ENCODE measurements at regions not wholly inside any gene's neighbourhood (a gene's known extent, or its start where the extent isn't known, plus 50 kb on each side); places are given as distances from the start of the nearest gene placed in this dataset.

DNA sequence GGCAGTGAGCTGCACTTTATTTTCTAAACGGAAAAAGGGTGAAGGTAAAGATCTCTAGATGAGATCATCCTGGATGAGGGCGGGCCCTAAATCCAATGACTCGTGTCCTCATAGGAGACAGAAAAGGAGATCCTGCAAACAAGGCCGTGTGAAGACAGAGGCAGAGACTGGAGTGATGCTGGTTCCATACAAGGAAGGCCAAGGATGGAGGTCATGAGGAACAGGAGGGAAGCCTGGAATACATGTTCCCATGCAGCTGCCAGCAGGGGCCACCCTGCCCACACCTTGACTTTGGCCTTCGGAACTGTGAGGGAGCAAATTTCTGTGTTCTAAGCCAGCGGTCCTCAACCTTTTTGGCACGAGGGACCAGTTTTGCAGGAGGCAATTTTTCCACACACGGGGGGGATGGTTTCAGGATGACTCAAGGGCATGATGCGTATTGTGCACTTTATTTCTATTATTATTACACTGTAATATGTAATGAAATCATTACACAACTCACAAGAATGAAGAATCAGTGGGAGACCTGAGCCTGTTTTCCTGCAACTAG lies 94.3 kb downstream of the PSMG1 start:
- 78% methylated on average over 8 of the region's 9 CpGs for WGBS
- Histone ChIP-seq H3K4me1 (ENCODE audit: insufficient read depth, low read length) (no peaks in the 10 kb centered on the region), H3K27me3 (ENCODE audit: insufficient read depth, low read length) (no peaks in the 10 kb centered on the region), H3K27ac (ENCODE audit: low read depth, low read length) (no peak overlapping the region), H3K9ac (ENCODE audit: low read depth, low read length) (no peak overlapping the region), H3K4me3 (ENCODE audit: low read length) (no peak overlapping the region), H3K9me3 (ENCODE audit: insufficient read depth, low read depth, low read length) (no peaks in the 10 kb centered on the region), H3K36me3 (ENCODE audit: insufficient read depth, low read length) (no peaks in the 10 kb centered on the region)

GRCh38 chr21:39088031-39088370 lies 95.2 kb downstream of the PSMG1 start:
- no peaks in the 10 kb centered on the region for H3K4me1 ChIP-seq (ENCODE audit: insufficient read depth, low read length)
- no peak overlapping the region for H3K4me3 ChIP-seq (ENCODE audit: low read length)
- no peaks in the 10 kb centered on the region for H3K9me3 ChIP-seq (ENCODE audit: insufficient read depth, low read depth, low read length)
- H3K9ac ChIP-seq (ENCODE audit: low read depth, low read length): no peak overlapping the region
- no peak overlapping the region for H3K27ac ChIP-seq (ENCODE audit: low read depth, low read length)
- 92% methylated on average over 6 of the region's 6 CpGs for WGBS
- no peaks in the 10 kb centered on the region for H3K36me3 ChIP-seq (ENCODE audit: insufficient read depth, low read length)
- no peaks in the 10 kb centered on the region for H3K27me3 ChIP-seq (ENCODE audit: insufficient read depth, low read length)

DNA sequence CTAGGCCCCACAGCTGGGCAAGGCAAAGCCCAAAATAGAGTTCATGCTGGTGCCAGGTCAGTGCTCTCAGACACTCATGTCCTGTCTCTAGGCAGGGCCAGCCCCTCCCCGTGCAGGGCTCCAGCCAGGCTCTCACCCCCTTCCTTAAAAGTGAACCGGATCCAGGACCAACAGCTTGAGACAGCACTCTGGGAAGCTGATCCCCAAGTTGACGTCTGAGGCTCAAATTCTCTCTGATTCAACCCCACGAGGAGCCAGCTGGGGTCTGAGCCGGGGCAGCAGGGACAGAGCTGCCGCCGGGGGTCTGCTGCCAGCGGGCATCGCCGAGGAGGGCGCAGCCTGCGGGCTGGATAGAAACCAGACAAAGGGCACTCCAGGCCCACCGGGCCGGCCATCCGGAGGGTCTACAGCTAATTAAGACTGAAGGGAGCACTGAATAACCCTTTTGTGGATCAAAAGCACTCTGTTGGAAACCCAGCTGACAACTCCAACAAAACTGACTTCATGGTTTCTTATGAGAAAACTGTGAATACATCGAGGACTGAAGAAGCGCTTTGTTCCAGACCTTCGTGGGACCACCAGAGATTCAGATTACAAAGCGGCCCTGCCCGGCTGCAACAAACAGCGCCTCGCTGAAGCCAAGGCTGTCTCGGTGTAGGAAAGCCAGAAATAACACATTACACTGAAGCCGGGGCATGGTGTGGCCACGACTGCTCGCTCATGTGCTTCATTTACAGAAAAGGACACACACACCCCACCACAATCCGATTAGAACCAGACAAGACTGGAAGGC lies 95.8 kb downstream of the PSMG1 start:
- Histone ChIP-seq H3K27ac (ENCODE audit: low read depth, low read length) (no peak overlapping the region), H3K9me3 (ENCODE audit: insufficient read depth, low read depth, low read length) (no peaks in the 10 kb centered on the region), H3K4me3 (ENCODE audit: low read length) (no peak overlapping the region), H3K27me3 (ENCODE audit: insufficient read depth, low read length) (no peaks in the 10 kb centered on the region), H3K4me1 (ENCODE audit: insufficient read depth, low read length) (no peaks in the 10 kb centered on the region; the same call in 1 of the 2 replicates), H3K36me3 (ENCODE audit: insufficient read depth, low read length) (no peaks in the 10 kb centered on the region), H3K9ac (ENCODE audit: low read depth, low read length) (no peak overlapping the region)
- WGBS: 92% methylated on average over 27 of the region's 27 CpGs

- no peaks in the 10 kb centered on the region for H3K36me3 ChIP-seq (ENCODE audit: insufficient read depth, low read length)
- no peak overlapping the region for H3K4me3 ChIP-seq (ENCODE audit: low read length)
- H3K4me1 ChIP-seq (ENCODE audit: insufficient read depth, low read length): no peaks in the 10 kb centered on the region; the same call in 1 of the 2 replicates
- H3K27ac ChIP-seq (ENCODE audit: low read depth, low read length): no peak overlapping the region
- WGBS: 95% methylated on average over 8 of the region's 8 CpGs
- no peak overlapping the region for H3K9ac ChIP-seq (ENCODE audit: low read depth, low read length)
- H3K27me3 ChIP-seq (ENCODE audit: insufficient read depth, low read length): no peaks in the 10 kb centered on the region
- no peaks in the 10 kb centered on the region for H3K9me3 ChIP-seq (ENCODE audit: insufficient read depth, low read depth, low read length)
Observed at GRCh38 chr21:39086547-39086946, 96.7 kb downstream of the PSMG1 start.

- H3K36me3 ChIP-seq (ENCODE audit: insufficient read depth, low read length): no peaks in the 10 kb centered on the region
- H3K9ac ChIP-seq (ENCODE audit: low read depth, low read length): no peak overlapping the region
- 94% methylated on average over 6 of the region's 6 CpGs for WGBS
- no peaks in the 10 kb centered on the region for H3K9me3 ChIP-seq (ENCODE audit: insufficient read depth, low read depth, low read length)
- H3K27ac ChIP-seq (ENCODE audit: low read depth, low read length): no peak overlapping the region
- no peaks in the 10 kb centered on the region; the same call in 1 of the 2 replicates for H3K4me1 ChIP-seq (ENCODE audit: insufficient read depth, low read length)
- no peak overlapping the region for H3K4me3 ChIP-seq (ENCODE audit: low read length)
- no peaks in the 10 kb centered on the region for H3K27me3 ChIP-seq (ENCODE audit: insufficient read depth, low read length)
Observed at GRCh38 chr21:39085843-39086405, 97.3 kb downstream of the PSMG1 start.

- Histone ChIP-seq H3K36me3 (ENCODE audit: insufficient read depth, low read length) (no peaks in the 10 kb centered on the region), H3K9me3 (ENCODE audit: insufficient read depth, low read depth, low read length) (no peaks in the 10 kb centered on the region), H3K27ac (ENCODE audit: low read depth, low read length) (no peak overlapping the region), H3K4me3 (ENCODE audit: low read length) (no peak overlapping the region), H3K27me3 (ENCODE audit: insufficient read depth, low read length) (no peaks in the 10 kb centered on the region), H3K9ac (ENCODE audit: low read depth, low read length) (no peak overlapping the region), H3K4me1 (ENCODE audit: insufficient read depth, low read length) (no peaks in the 10 kb centered on the region; the same call in 1 of the 2 replicates)
- WGBS: 88% methylated on average over 5 of the region's 5 CpGs
Observed at GRCh38 chr21:39084979-39085729, 98.1 kb downstream of the PSMG1 start.

DNA sequence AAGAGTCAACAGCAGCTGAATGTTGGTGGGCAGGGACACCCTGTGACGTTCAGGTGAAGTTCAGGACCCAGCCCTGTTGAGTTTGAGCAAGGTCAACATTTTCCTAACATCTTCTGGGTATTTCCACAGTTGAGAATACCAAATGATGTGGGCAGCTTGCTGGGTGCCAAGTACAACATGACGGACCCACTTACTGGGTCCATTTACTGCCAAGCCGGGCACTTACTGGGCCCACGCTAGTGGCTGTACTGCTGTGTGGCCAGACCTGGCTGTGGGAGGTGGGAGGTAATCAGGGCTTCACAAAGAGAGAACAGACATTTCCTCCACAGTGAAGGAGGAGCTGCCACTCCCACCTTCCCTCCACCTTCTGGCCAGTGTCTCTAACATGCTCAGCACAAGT lies 99.2 kb downstream of the PSMG1 start:
- Histone ChIP-seq H3K36me3 (ENCODE audit: insufficient read depth, low read length) (no peaks in the 10 kb centered on the region), H3K9ac (ENCODE audit: low read depth, low read length) (no peak overlapping the region), H3K9me3 (ENCODE audit: insufficient read depth, low read depth, low read length) (no peaks in the 10 kb centered on the region), H3K4me3 (ENCODE audit: low read length) (no peak overlapping the region), H3K27ac (ENCODE audit: low read depth, low read length) (no peak overlapping the region), H3K27me3 (ENCODE audit: insufficient read depth, low read length) (no peaks in the 10 kb centered on the region), H3K4me1 (ENCODE audit: insufficient read depth, low read length) (no peaks in the 10 kb centered on the region; the same call in 1 of the 2 replicates)
- WGBS: 81% methylated on average over 4 of the region's 4 CpGs

DNA sequence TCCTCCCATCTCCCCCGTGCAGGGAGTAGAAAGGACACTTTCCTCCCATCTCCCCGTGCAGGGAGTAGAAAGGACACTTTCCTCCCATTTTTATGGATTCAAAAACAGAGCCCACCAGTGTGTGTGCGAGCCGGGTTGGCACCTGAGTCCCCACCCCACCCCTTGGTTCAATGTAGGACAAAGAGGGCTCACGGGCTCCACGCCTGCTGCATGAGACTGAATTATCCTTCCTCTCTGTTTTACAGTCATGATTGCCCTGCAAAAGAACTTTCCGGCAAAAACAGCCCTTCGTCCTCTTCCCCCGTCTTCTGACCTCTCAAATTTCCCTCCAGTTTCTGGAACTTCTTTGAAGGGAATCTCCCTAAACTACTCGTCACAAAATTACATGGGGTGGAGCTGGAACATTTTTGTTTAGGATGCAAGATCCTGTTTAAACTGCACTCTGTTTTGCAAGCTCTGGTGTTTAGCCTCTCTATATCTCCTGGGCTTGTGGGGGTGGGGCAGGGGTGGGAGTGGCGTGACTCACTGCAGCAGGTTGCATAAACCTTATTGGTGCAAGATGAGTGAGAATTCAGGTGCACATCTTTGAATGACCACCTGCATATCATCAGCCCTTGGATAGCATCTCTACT lies 99.8 kb downstream of the PSMG1 start:
- H3K27ac ChIP-seq (ENCODE audit: low read depth, low read length): no peak overlapping the region
- H3K9me3 ChIP-seq (ENCODE audit: insufficient read depth, low read depth, low read length): no peaks in the 10 kb centered on the region
- H3K9ac ChIP-seq (ENCODE audit: low read depth, low read length): no peak overlapping the region
- no peaks in the 10 kb centered on the region for H3K36me3 ChIP-seq (ENCODE audit: insufficient read depth, low read length)
- no peaks in the 10 kb centered on the region; the same call in 1 of the 2 replicates for H3K4me1 ChIP-seq (ENCODE audit: insufficient read depth, low read length)
- WGBS: 84% methylated on average over 11 of the region's 11 CpGs
- H3K27me3 ChIP-seq (ENCODE audit: insufficient read depth, low read length): no peaks in the 10 kb centered on the region
- no peak overlapping the region for H3K4me3 ChIP-seq (ENCODE audit: low read length)

DNA sequence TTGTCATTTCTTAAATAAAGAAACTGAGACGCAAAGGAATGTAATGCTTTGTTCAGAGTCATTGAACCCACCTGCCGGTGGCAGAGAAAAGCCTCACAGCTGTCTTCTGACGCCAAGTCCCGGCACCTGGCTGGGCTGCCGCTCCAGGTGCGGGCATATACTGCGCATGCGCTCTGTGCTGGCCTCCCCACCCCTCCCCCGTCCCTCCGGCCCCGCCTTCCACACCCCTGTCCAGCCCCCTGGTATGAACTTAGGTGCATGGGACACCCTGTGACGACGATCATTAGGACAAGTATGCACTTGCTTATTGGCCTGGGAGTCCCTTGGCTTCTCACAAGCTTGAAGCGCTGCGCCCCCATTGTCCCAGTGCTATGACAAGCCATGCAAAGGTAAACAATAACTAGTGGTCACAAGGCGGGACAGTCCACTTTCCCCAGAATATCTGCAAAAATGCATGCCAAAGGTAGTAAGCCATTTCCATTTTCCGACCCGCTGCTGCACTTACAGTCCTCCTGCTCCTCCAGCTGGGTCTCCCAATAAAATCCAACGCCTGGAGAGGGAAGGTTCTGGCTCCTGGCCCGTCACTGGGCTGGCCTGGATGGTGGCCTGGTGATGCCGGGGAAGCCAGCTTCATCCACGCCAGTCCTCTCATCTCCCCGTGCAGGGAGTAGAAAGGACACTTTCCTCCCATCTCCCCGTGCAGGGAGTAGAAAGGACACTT lies 100.4 kb downstream of the PSMG1 start:
- H3K27me3 ChIP-seq (ENCODE audit: insufficient read depth, low read length): no peaks in the 10 kb centered on the region
- H3K36me3 ChIP-seq (ENCODE audit: insufficient read depth, low read length): no peaks in the 10 kb centered on the region
- no peak overlapping the region for H3K9ac ChIP-seq (ENCODE audit: low read depth, low read length)
- no peaks in the 10 kb centered on the region for H3K9me3 ChIP-seq (ENCODE audit: insufficient read depth, low read depth, low read length)
- H3K27ac ChIP-seq (ENCODE audit: low read depth, low read length): no peak overlapping the region
- H3K4me1 ChIP-seq (ENCODE audit: insufficient read depth, low read length): no peaks in the 10 kb centered on the region; the same call in 1 of the 2 replicates
- WGBS: 86% methylated on average over 24 of the region's 24 CpGs
- no peak overlapping the region for H3K4me3 ChIP-seq (ENCODE audit: low read length)

DNA sequence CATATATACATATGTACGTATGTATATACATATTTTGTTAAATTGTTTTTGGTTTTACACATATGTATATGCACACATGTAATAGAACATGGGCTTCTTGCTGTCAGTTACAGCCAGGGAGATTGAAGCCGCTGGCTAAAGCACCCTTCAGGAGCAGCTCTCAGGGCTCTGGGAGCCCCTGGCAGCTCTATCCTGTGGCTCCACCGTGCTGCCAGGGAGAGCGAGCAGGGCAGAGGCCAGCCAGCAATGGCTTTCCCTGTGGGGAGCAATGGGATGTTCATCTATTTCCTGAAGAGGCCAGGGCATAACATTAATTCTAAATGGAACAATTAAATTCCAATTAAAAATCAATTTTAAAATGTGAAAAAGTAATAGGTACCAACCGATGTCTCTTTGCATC lies 102.9 kb downstream of the PSMG1 start:
- H3K9me3 ChIP-seq (ENCODE audit: insufficient read depth, low read depth, low read length): no peaks in the 10 kb centered on the region
- 87% methylated on average over 4 of the region's 5 CpGs for WGBS
- no peaks in the 10 kb centered on the region for H3K36me3 ChIP-seq (ENCODE audit: insufficient read depth, low read length)
- no peak overlapping the region for H3K27ac ChIP-seq (ENCODE audit: low read depth, low read length)
- H3K27me3 ChIP-seq (ENCODE audit: insufficient read depth, low read length): no peaks in the 10 kb centered on the region
- H3K9ac ChIP-seq (ENCODE audit: low read depth, low read length): no peak overlapping the region
- no peak overlapping the region for H3K4me3 ChIP-seq (ENCODE audit: low read length)
- H3K4me1 ChIP-seq (ENCODE audit: insufficient read depth, low read length): no peaks in the 10 kb centered on the region; the same call in 1 of the 2 replicates
